DMS114 treated with DMSO at 0.1 percent for 48 hours (cell line): ENCODE measurements at regions not wholly inside any gene's neighbourhood (a gene's known extent, or its start where the extent isn't known, plus 50 kb on each side); places are given as distances from the start of the nearest gene placed in this dataset.
"Not testable (repeated sequence)": the region's sequence is repeated elsewhere in the genome, so short reads cannot be mapped to it uniquely, and the experiment has no call there.

Source experiments
- DNase-seq: peaks from one replicate; lab custom pipeline; 2025; ENCODE audit not compliant: unreplicated experiment; lab: John Stamatoyannopoulos, UW

- no peak for DNase-seq
These were observed 938.4 kb downstream of the MCTP2 start for GRCh38 chr15:95169541-95170459.

- no peak for DNase-seq
These were observed 939.4 kb downstream of the MCTP2 start for GRCh38 chr15:95170561-95171380.

GRCh38 chr15:95171564-95171963 is 940.2 kb downstream of the MCTP2 start:
- no peak for DNase-seq

- peak; percentile 63 for DNase-seq
These were observed 943.2 kb downstream of the MCTP2 start for GRCh38 chr15:95174301-95175259.

- DNase-seq, result no peak
These were observed 944.7 kb downstream of the MCTP2 start for GRCh38 chr15:95175914-95176658.

GRCh38 chr15:95176794-95177577 is 945.6 kb downstream of the MCTP2 start:
- peak; percentile 71 for DNase-seq

- DNase-seq, result no peak
These were observed 949.2 kb downstream of the MCTP2 start for GRCh38 chr15:95180530-95180929.

GRCh38 chr15:95182091-95182490 is 950.7 kb downstream of the MCTP2 start:
- no peak for DNase-seq

GRCh38 chr15:95192923-95193322 is 961.6 kb downstream of the MCTP2 start:
- no peak for DNase-seq

GRCh38 chr15:95194746-95195145 is 963.4 kb downstream of the MCTP2 start:
- no peak for DNase-seq

GRCh38 chr15:95196176-95196915 is 965.0 kb downstream of the MCTP2 start:
- no peak for DNase-seq

- no peak for DNase-seq
These were observed 971.4 kb downstream of the MCTP2 start for GRCh38 chr15:95202569-95203349.

- DNase-seq, result no peak
These were observed 973.7 kb downstream of the MCTP2 start for GRCh38 chr15:95205077-95205476.

- DNase-seq, result not testable (repeated sequence)
These were observed 974.5 kb downstream of the MCTP2 start for GRCh38 chr15:95205830-95206229.

GRCh38 chr15:95208071-95208470 is 976.7 kb downstream of the MCTP2 start:
- DNase-seq, result no peak

- DNase-seq, result no peak
These were observed 977.6 kb downstream of the MCTP2 start for GRCh38 chr15:95208988-95209387.

GRCh38 chr15:95210436-95210981 is 979.1 kb downstream of the MCTP2 start:
- no peak for DNase-seq

GRCh38 chr15:95215017-95215416 is 983.7 kb downstream of the MCTP2 start:
- DNase-seq, result no peak
